ENCODE measurements at regions not wholly inside any gene's neighbourhood (a gene's known extent, or its start where the extent isn't known, plus 50 kb on each side); places are given as distances from the start of the nearest gene placed in this dataset.
"Not testable (repeated sequence)": the region's sequence is repeated elsewhere in the genome, so short reads cannot be mapped to it uniquely, and the experiment has no call there.

- intact Hi-C loops (cut with DNase I, micrococcal nuclease) = no loop called here
- Histone ChIP-seq H3K27ac (ENCODE audit: low read depth in 1 of 2, low read length in 2 of 2) (no peak overlapping the region), H3K4me3 (ENCODE audit: low read length) (no peak overlapping the region), H3K27me3 (ENCODE audit: control insufficient read depth in 1 of 2, insufficient read depth in 2 of 2, low read length in 2 of 2) (no peaks in the 10 kb centered on the region), H3K36me3 (ENCODE audit: insufficient read depth, low read length) (no peaks in the 10 kb centered on the region), H3K4me1 (ENCODE audit: insufficient read depth, low read length) (no peaks in the 10 kb centered on the region), H3K9me3 (ENCODE audit: control insufficient read depth in 1 of 2, insufficient read depth in 1 of 2, low read length in 2 of 2) (no peaks in the 10 kb centered on the region)
- ChIA-PET POLR2A (no interaction called here), CTCF (no interaction called here)
- peaks cover 5% of the 10 kb centered on the region for H3K9me3 Mint-ChIP-seq
- TF ChIP-seq, protein P1, sequence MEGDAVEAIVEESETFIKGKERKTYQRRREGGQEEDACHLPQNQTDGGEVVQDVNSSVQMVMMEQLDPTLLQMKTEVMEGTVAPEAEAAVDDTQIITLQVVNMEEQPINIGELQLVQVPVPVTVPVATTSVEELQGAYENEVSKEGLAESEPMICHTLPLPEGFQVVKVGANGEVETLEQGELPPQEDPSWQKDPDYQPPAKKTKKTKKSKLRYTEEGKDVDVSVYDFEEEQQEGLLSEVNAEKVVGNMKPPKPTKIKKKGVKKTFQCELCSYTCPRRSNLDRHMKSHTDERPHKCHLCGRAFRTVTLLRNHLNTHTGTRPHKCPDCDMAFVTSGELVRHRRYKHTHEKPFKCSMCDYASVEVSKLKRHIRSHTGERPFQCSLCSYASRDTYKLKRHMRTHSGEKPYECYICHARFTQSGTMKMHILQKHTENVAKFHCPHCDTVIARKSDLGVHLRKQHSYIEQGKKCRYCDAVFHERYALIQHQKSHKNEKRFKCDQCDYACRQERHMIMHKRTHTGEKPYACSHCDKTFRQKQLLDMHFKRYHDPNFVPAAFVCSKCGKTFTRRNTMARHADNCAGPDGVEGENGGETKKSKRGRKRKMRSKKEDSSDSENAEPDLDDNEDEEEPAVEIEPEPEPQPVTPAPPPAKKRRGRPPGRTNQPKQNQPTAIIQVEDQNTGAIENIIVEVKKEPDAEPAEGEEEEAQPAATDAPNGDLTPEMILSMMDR (IDR thresholded peaks at IDR 0.05) = no peak
- no peaks in the 10 kb centered on the region for H3K27me3 Mint-ChIP-seq
- H3K4me3 Mint-ChIP-seq = no peak overlapping the region
- no peak for ATAC-seq (ENCODE audit: poor library complexity)
- no peaks in the 10 kb centered on the region for H3K36me3 Mint-ChIP-seq (ENCODE audit: low read depth)
- DNase-seq = no peak
- no peaks in the 10 kb centered on the region for H3K4me1 Mint-ChIP-seq (ENCODE audit: low read depth)
- H3K27ac Mint-ChIP-seq = no peak overlapping the region
Observed at GRCh38 chr7:15057272-15057671, 154.7 kb upstream of the DGKB start.

DNA sequence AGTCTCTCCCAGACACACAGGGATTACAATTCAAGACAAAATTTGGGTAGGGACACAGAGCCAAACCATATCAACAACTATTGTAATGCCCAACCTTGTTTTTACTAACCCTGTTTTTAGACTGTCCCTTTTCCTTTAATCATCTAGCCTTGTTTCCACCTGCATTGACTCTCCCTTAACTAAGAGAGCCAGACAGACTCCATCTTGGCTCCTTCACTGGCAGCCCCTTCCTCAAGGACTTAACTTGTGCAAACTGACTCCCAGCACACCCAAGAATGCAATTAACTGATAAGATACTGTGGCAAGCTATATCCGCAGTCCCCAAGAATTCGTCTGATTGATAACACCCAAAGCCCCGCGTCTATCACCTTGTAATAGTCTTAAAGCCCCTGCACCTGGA is 151.8 kb upstream of the DGKB start:
- intact Hi-C loops (cut with DNase I, micrococcal nuclease); H3K27ac Mint-ChIP-seq; ATAC-seq (ENCODE audit: poor library complexity); H3K9me3 Mint-ChIP-seq; H3K9me3 ChIP-seq (ENCODE audit: control insufficient read depth in 1 of 2, insufficient read depth in 1 of 2, low read length in 2 of 2); CTCF ChIA-PET; H3K4me3 Mint-ChIP-seq; DNase-seq; H3K27me3 Mint-ChIP-seq; H3K27me3 ChIP-seq (ENCODE audit: control insufficient read depth in 1 of 2, insufficient read depth in 2 of 2, low read length in 2 of 2); H3K36me3 Mint-ChIP-seq (ENCODE audit: low read depth); H3K4me1 Mint-ChIP-seq (ENCODE audit: low read depth); H3K36me3 ChIP-seq (ENCODE audit: insufficient read depth, low read length); H3K4me1 ChIP-seq (ENCODE audit: insufficient read depth, low read length); H3K4me3 ChIP-seq (ENCODE audit: low read length); H3K27ac ChIP-seq (ENCODE audit: low read depth in 1 of 2, low read length in 2 of 2); POLR2A ChIA-PET: not testable (repeated sequence)

DNA sequence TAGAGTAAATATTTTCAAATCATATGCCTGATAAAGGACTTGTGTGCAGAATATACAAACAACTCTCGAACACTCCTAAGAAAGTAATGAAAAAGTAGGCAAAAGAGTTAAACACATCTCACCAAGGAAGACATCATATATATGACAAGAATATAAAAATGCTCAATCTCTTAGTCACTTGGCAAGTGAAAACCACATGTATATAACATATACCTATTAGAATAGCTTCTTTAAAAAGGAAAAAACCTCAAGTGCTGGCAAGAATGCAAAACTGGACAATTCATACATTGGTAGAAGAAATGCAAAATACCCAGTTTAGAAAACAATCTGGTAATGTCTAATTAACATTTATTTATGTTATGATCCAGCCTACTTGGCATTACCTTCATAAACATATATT is 146.6 kb upstream of the DGKB start:
- no peaks in the 10 kb centered on the region for H3K36me3 Mint-ChIP-seq (ENCODE audit: low read depth)
- no peak overlapping the region for H3K27ac Mint-ChIP-seq
- peaks cover 9% of the 10 kb centered on the region for H3K9me3 Mint-ChIP-seq
- DNase-seq = no peak
- ATAC-seq (ENCODE audit: poor library complexity) = no peak
- no peak overlapping the region for H3K4me3 Mint-ChIP-seq
- intact Hi-C loops (cut with DNase I, micrococcal nuclease) = no loop called here
- no peaks in the 10 kb centered on the region for H3K36me3 ChIP-seq (ENCODE audit: insufficient read depth, low read length)
- H3K27ac ChIP-seq (ENCODE audit: low read depth in 1 of 2, low read length in 2 of 2) = no peak overlapping the region
- no peaks in the 10 kb centered on the region for H3K4me1 Mint-ChIP-seq (ENCODE audit: low read depth)
- H3K4me3 ChIP-seq (ENCODE audit: low read length) = no peak overlapping the region
- no peaks in the 10 kb centered on the region for H3K27me3 ChIP-seq (ENCODE audit: control insufficient read depth in 1 of 2, insufficient read depth in 2 of 2, low read length in 2 of 2)
- no peaks in the 10 kb centered on the region for H3K4me1 ChIP-seq (ENCODE audit: insufficient read depth, low read length)
- ChIA-PET CTCF (no interaction called here), POLR2A (no interaction called here)
- H3K9me3 ChIP-seq (ENCODE audit: control insufficient read depth in 1 of 2, insufficient read depth in 1 of 2, low read length in 2 of 2) = no peaks in the 10 kb centered on the region
- TF ChIP-seq, protein P1 (IDR thresholded peaks at IDR 0.05) = no peak
- no peaks in the 10 kb centered on the region for H3K27me3 Mint-ChIP-seq

- Mint-ChIP-seq H3K9me3 (peaks cover 9% of the 10 kb centered on the region), H3K36me3 (ENCODE audit: low read depth) (no peaks in the 10 kb centered on the region), H3K27ac (no peak overlapping the region), H3K4me3 (no peak overlapping the region), H3K27me3 (no peaks in the 10 kb centered on the region), H3K4me1 (ENCODE audit: low read depth) (no peaks in the 10 kb centered on the region)
- no peaks in the 10 kb centered on the region for H3K36me3 ChIP-seq (ENCODE audit: insufficient read depth, low read length)
- intact Hi-C loops (cut with DNase I, micrococcal nuclease) = no loop called here
- H3K4me1 ChIP-seq (ENCODE audit: insufficient read depth, low read length) = no peaks in the 10 kb centered on the region
- ChIA-PET POLR2A (no interaction called here), CTCF (no interaction called here)
- DNase-seq (no peak), ATAC-seq (ENCODE audit: poor library complexity) (no peak)
- no peaks in the 10 kb centered on the region for H3K9me3 ChIP-seq (ENCODE audit: control insufficient read depth in 1 of 2, insufficient read depth in 1 of 2, low read length in 2 of 2)
- H3K4me3 ChIP-seq (ENCODE audit: low read length) = no peak overlapping the region
- no peak overlapping the region for H3K27ac ChIP-seq (ENCODE audit: low read depth in 1 of 2, low read length in 2 of 2)
- TF ChIP-seq, protein P1 (IDR thresholded peaks at IDR 0.05) = no peak
- no peaks in the 10 kb centered on the region for H3K27me3 ChIP-seq (ENCODE audit: control insufficient read depth in 1 of 2, insufficient read depth in 2 of 2, low read length in 2 of 2)
Observed at GRCh38 chr7:15046861-15047260, 144.3 kb upstream of the DGKB start.

All from CD4-positive, alpha-beta T cell (primary cell).